ENCODE measurements at regions not wholly inside any gene's neighbourhood (a gene's known extent, or its start where the extent isn't known, plus 50 kb on each side); places are given as distances from the start of the nearest gene placed in this dataset.

DNA sequence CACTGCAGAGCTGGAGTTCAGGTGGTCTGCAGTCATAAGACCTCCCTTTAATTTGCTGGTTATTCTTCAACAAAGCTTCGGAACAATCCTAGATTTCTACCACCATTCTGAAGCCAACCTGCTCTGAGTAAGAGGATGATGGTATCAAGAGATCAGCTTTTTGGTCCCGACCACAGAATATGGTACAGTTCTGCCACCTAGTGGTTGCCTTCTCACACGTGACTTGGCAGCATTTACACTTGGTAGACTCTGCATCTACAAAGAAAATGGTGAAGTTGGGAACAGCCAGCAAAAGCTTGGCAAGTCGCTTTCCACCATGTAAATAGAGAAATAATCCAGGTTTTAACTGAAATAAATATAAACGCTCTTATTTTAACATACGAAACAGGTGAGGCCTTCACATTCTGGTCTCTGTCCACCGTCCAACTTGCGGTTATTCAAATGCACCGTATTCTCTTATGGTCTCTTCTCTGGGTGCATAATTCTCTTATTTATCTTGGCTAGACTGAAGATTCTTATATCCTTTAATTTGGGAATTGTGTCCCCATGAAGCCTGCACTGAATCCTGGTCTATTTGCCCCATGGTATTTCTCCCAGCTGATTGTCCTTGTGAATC lies 173.9 kb upstream of the GRM3 start:
- Histone ChIP-seq H3K4me2 (ENCODE audit: low read length) (no peak overlapping the region), H4K20me1 (ENCODE audit: control insufficient read depth, insufficient read depth, low read depth, low read length) (no peaks in the 10 kb centered on the region), H3K9me3 (ENCODE audit: control insufficient read depth, insufficient read depth, low read length) (no peaks in the 10 kb centered on the region), H3K36me3 (ENCODE audit: control insufficient read depth, low read length) (no peaks in the 10 kb centered on the region), H3K4me1 (ENCODE audit: control insufficient read depth, low read length) (no peaks in the 10 kb centered on the region), H3K4me3 (ENCODE audit: low read length) (no peak overlapping the region), H3K9me2 (replicated peaks; ENCODE audit: control insufficient read depth, low read length) (no peaks in the 10 kb centered on the region), H3K27me3 (ENCODE audit: control insufficient read depth, low read length) (no peaks in the 10 kb centered on the region), H3F3A (ENCODE audit: control insufficient read depth, insufficient read depth) (no peaks in the 10 kb centered on the region), H3K79me2 (ENCODE audit: control insufficient read depth, low read length) (no peaks in the 10 kb centered on the region), H3K27ac (ENCODE audit: low read depth, low read length) (no peak overlapping the region)
- TF ChIP-seq CTCF (IDR thresholded peaks at IDR 0.05; ENCODE audit: low read depth, low read length, poor library complexity, severe bottlenecking) (peak; percentile 99), EZH2phosphoT487 (IDR thresholded peaks at IDR 0.05; ENCODE audit: borderline replicate concordance, low read length) (no peak)

- Histone ChIP-seq H4K20me1 (ENCODE audit: control insufficient read depth, insufficient read depth, low read depth, low read length) (no peaks in the 10 kb centered on the region), H3K9me2 (replicated peaks; ENCODE audit: control insufficient read depth, low read length) (no peaks in the 10 kb centered on the region), H3K27me3 (ENCODE audit: control insufficient read depth, low read length) (no peaks in the 10 kb centered on the region), H3K4me2 (ENCODE audit: low read length) (no peak overlapping the region), H3F3A (ENCODE audit: control insufficient read depth, insufficient read depth) (no peaks in the 10 kb centered on the region), H3K4me3 (ENCODE audit: low read length) (no peak overlapping the region), H3K36me3 (ENCODE audit: control insufficient read depth, low read length) (no peaks in the 10 kb centered on the region), H3K9me3 (ENCODE audit: control insufficient read depth, insufficient read depth, low read length) (no peaks in the 10 kb centered on the region), H3K79me2 (ENCODE audit: control insufficient read depth, low read length) (no peaks in the 10 kb centered on the region), H3K27ac (ENCODE audit: low read depth, low read length) (no peak overlapping the region), H3K4me1 (ENCODE audit: control insufficient read depth, low read length) (no peaks in the 10 kb centered on the region)
- TF ChIP-seq CTCF (IDR thresholded peaks at IDR 0.05; ENCODE audit: low read depth, low read length, poor library complexity, severe bottlenecking) (no peak), EZH2phosphoT487 (IDR thresholded peaks at IDR 0.05; ENCODE audit: borderline replicate concordance, low read length) (no peak)
Observed at GRCh38 chr7:86454753-86455152, 189.0 kb upstream of the GRM3 start.

GRCh38 chr7:86453454-86453853 lies 190.3 kb upstream of the GRM3 start:
- H3F3A ChIP-seq (ENCODE audit: control insufficient read depth, insufficient read depth), result no peaks in the 10 kb centered on the region
- TF ChIP-seq EZH2phosphoT487 (IDR thresholded peaks at IDR 0.05; ENCODE audit: borderline replicate concordance, low read length), result no peak
- TF ChIP-seq CTCF (IDR thresholded peaks at IDR 0.05; ENCODE audit: low read depth, low read length, poor library complexity, severe bottlenecking), result no peak
- no peak overlapping the region for H3K4me3 ChIP-seq (ENCODE audit: low read length)
- H3K27ac ChIP-seq (ENCODE audit: low read depth, low read length), result no peak overlapping the region
- H3K4me1 ChIP-seq (ENCODE audit: control insufficient read depth, low read length), result no peaks in the 10 kb centered on the region
- no peaks in the 10 kb centered on the region for H3K79me2 ChIP-seq (ENCODE audit: control insufficient read depth, low read length)
- no peaks in the 10 kb centered on the region for H3K36me3 ChIP-seq (ENCODE audit: control insufficient read depth, low read length)
- no peak overlapping the region for H3K4me2 ChIP-seq (ENCODE audit: low read length)
- no peaks in the 10 kb centered on the region for H3K9me2 ChIP-seq (replicated peaks; ENCODE audit: control insufficient read depth, low read length)
- no peaks in the 10 kb centered on the region for H3K9me3 ChIP-seq (ENCODE audit: control insufficient read depth, insufficient read depth, low read length)
- no peaks in the 10 kb centered on the region for H4K20me1 ChIP-seq (ENCODE audit: control insufficient read depth, insufficient read depth, low read depth, low read length)
- no peaks in the 10 kb centered on the region for H3K27me3 ChIP-seq (ENCODE audit: control insufficient read depth, low read length)
